DMS53 treated with DMSO at 0.1 percent for 48 hours (cell line): ENCODE measurements at regions not wholly inside any gene's neighbourhood (a gene's known extent, or its start where the extent isn't known, plus 50 kb on each side); places are given as distances from the start of the nearest gene placed in this dataset.
"Not testable (repeated sequence)": the region's sequence is repeated elsewhere in the genome, so short reads cannot be mapped to it uniquely, and the experiment has no call there.

Experiments used
- DNase-seq: peaks from one replicate; lab custom pipeline; 2025; ENCODE audit not compliant: unreplicated experiment; lab: John Stamatoyannopoulos, UW

DNA sequence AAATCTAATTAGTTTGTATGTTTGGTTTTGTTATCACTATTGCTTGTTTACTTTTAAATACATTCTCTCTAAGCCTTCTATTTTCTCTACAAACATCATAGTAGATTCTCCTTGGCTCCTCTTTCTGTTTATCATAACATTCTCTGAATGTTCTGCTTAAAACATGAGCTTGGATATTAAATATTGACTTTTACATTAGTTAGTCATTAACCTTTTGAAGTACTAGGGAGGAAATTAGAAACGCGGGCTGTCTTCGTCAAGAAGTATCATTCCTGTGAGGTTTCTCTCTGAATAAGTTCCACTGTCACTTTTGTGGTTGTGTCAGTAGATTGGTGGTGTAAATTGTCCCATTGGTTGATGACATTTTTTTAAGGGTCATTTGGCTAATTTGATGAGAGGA lies 821.5 kb downstream of the EFNA5 start:
- peak; percentile 85 for DNase-seq

DNA sequence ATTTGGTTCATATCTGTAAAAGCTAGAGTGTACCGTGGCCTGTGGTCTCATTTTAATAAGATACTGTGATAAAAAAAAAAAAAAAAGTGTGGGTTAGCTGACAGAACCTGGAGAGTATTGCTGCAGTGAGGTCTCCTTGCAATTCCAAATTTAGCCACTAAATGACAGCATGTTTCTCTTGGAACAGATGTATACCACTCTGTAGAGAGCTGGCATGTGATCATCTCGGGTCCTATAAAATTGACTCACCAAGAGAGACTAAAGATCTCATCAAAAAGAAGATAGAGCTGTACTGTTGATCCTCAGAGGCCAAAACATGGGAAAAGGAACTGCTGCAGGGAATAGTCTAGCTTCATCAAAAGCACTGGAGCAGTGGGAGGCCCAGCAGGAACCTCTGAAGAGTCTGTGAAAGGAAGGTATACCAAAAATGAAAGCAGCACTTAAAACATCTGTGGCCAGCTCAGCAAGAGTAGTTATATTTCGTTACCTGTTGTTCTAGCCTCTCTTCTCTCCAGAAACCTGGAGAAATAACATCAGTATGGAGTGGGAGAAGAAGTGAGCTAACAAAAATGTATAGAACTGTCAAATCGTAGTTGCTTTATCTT lies 826.8 kb downstream of the EFNA5 start:
- DNase-seq, result peak; percentile 73

GRCh38 chr5:106833517-106833916 lies 837.2 kb downstream of the EFNA5 start:
- DNase-seq, result no peak

- no peak for DNase-seq
Observed at GRCh38 chr5:106827061-106827460, 843.7 kb downstream of the EFNA5 start.

DNA sequence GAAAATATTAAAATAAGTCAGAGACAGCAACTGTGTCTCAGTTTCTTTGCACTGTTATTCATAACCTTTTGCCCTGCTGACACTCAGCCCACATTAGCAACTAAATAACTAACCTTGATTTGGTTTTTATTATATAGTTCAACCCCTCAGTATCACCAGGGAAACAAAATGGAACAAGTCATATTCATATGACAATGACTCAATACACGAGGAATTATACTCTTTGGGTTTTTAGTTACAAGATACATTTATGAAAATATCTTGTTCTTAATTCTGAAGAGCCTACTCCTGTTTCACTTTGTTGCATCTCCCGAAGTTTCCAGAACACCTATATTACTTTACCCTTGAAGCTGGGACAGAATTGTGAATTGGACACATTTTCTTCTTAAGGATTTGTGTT lies 845.4 kb downstream of the EFNA5 start:
- DNase-seq, result no peak

- DNase-seq, result no peak
Observed at GRCh38 chr5:106822851-106823250, 847.9 kb downstream of the EFNA5 start.

- no peak for DNase-seq
Observed at GRCh38 chr5:106818552-106818951, 852.2 kb downstream of the EFNA5 start.

DNA sequence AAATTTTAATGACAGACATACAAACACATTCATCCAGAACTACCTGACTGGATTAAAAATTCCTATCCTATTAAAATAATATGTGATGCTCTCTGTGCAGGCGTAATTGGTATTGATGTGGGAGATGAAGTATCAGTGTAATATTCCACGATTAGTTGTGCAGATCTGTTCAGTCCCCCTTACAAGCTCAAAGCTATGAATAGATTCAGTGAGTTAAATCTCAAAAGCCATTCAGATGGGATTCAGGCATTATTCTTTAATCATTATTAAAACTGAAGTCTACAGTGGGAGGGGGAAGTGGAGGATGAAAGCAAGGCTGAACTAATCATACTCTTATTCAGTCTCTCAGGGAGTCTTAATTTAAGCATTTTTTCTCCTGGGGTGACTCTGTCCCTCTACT lies 855.8 kb downstream of the EFNA5 start:
- no peak for DNase-seq

DNA sequence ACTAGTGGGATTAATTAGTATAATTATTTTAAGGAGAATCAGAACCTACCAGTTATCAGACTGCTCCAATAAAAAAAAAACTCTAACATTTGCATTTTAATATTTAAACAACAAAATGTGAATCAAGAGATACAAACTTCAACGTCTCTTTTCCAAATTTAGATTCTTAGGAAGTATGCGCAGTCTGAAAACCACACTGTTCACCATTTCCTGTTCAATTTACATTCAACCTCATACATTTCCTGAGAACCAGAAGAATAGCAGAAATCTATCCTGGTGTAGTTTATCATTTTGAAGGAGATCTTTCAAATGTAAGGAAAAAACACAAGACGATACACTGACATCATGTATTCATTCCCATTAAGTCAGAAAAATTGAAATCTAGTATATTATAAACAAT lies 869.2 kb downstream of the EFNA5 start:
- no peak for DNase-seq

- no peak for DNase-seq
Observed at GRCh38 chr5:106797996-106798395, 872.7 kb downstream of the EFNA5 start.

DNA sequence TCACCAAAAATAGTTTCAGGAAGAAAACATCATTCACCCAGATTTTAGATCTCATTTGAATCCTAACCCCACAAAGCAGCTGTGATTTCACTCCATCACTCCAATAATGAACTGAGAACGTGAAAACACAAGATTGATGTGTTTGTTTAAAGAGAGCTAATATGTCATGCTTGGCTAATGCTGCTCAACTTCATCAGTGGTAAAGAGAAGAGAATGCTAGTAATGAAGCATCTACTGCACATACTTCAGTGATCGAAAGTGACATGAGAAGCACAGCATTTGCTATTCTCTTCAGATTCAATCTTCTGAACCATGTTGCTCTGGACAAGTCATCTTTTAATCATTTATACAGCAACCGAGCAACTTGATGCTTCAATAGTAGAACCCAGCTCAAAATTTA lies 874.7 kb downstream of the EFNA5 start:
- DNase-seq, result no peak

GRCh38 chr5:106784846-106785245 lies 885.9 kb downstream of the EFNA5 start:
- no peak for DNase-seq

DNA sequence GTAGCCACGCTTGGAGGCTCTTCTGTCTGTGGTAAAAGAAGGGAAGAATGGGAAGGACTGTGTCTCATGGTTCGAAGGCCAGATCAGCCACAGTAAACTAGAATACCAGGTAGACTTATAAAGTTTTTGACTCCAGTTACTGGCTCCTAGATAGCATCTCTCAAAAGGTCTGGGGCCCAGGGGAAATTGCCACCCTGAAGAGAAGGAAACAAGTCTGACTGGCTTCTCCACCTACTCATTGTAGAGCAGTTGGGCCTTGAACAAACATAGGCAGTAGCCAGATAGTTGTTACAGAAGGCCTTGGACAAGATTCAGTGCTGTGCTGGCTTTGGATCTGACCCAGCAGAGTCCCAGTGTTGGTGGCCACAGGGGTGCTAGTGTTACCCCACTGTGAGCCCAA lies 890.4 kb downstream of the EFNA5 start:
- DNase-seq, result peak; percentile 20

DNA sequence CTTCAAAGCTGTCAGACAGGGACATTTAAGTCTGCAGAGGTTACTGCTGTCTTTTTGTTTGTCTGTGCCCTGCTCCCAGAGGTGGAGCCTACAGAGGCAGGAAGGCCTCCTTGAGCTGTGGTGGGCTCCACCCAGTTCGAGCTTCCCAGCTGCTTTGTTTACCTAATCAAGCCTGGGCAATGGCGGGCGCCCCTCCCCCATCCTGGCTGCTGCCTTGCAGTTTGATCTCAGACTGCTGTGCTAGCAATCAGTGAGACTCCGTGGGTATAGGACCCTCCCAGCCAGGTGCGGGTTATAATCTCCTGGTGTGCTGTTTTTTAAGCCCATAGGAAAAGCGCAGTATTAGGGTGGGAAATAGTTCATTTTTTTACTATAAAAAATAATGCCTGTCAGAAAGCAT lies 894.2 kb downstream of the EFNA5 start:
- DNase-seq, result not testable (repeated sequence)

DNA sequence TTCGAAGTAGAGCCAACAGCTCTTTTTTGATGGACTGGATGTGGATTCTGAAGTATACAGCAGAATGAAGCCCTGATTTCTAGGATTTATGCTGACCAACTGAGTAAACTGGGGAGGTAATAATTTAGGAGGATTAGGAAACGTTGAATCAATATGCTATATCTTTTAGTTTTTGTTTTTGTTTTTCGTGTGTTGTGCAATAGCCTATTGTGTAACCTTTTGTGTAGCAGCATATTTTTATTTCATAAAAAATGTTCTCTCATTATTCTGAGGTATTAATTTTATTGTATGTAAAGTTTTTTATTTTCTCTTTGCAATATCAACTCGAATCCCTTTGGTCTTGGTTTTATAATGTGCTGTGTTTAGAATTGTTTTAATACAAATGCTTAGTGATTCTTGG lies 902.3 kb downstream of the EFNA5 start:
- no peak for DNase-seq

- no peak for DNase-seq
Observed at GRCh38 chr5:106766916-106767315, 903.8 kb downstream of the EFNA5 start.

DNA sequence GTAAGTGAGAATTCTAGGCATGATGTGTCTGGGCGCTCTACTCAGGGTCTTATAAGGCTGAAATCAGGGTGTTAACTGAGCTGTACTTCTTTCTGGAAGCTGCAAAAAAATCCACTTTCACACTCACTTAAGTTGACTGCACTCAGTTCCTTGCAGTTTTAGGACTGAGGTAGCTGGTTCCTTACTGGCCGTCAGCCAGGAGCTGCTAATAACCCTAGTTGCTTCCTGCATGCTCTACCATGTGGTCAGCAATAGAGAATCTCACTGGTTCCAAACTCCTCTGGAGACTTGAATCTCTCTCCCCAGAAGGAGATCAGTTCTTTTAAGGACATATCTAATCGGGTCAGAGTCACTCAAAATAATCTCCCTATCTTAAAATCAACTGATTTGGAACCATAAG lies 911.2 kb downstream of the EFNA5 start:
- DNase-seq, result no peak

DNA sequence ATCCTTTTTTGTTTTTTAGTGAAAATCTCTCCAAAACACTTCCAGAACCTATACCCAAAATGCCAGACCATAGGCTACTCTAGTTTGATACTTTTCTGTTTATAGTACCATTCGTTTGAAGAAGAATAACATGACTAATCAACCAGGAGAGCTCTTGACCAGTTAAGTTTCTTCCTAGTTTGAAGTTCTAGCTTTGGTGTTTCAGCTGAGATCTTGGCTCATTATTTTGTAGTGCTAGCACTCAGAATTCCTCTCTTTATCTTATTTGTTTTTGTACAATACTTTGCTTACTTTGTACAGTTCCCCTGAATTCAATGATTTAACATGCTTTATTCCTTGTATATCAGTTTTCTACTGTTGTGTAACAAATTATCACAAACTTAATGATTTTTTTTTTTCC lies 911.6 kb downstream of the EFNA5 start:
- DNase-seq, result no peak

DNA sequence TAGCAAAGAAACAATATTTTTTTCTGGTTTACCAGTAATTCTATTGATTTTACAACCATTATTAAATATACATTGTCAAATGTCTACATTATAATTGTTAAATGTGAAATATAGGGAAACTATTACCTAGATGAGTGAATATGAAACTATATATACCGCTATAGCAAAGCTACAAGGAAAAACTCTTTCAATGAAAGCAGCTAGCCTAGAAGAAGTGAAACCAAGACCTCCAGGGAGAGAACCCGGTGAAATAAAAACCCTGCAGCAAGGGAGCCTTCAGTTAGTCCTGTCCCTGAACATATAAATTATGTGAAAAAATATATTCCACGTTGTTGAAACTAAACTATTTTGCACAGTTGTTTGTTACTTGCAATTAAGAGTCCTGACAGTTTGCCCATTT lies 913.1 kb downstream of the EFNA5 start:
- DNase-seq, result no peak

DNA sequence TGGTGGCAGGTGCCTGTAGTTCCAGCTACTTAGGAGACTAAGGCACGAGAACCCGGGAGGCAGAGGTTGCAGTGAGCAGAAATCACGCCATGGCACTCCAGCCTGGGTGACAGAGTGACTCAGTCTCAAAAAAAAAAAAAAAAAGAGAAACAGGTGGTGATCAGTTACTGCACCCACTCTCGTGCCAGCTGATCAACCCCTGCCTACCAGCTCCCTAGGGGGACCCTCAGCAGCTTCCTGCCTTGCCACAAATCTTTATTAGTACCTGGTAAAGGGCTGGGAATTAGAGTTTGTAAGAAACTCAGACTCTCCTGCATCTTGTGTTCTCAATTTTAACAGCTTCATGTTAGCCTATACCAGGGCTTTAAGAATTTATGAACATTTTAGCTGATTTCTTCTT lies 914.9 kb downstream of the EFNA5 start:
- DNase-seq, result no peak

DNA sequence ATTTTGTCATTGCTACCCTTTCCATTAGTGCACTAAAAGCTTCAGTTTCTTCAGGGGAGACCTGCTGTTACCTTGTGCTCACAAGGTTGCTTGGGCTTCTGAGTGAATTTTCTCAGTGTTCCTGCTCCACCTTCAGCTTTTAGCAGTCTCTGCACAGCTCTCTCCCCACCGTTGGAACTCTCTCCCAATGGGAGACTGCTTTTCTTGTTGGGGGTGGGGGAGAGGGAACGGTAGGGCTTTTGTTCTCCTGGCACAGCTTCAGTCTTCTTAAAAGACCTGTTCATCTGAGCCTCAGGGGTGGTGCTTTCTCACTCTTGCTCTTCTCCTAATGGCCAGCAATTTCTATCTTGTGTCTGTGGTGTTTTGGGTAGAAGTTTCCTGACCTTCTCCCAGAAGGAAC lies 915.7 kb downstream of the EFNA5 start:
- DNase-seq, result no peak

DNA sequence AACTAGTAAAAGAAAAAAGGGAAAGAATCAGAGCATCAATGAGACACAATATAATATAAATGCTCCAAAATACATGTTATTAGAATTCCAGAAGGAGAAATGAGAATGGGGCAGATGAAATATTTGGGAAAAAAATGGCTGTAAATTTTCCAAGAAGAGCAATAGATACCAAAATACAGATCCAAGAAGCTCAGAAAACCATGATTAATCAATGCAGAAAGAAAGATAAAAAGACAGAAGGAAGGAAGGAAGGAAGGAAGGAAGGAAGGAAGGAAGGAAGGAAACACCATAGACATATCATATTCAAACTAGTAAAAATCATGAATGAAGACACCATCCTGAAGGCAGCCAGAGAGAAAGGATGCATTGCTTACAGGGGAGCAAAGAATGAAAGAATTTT lies 920.9 kb downstream of the EFNA5 start:
- DNase-seq, result no peak

DNA sequence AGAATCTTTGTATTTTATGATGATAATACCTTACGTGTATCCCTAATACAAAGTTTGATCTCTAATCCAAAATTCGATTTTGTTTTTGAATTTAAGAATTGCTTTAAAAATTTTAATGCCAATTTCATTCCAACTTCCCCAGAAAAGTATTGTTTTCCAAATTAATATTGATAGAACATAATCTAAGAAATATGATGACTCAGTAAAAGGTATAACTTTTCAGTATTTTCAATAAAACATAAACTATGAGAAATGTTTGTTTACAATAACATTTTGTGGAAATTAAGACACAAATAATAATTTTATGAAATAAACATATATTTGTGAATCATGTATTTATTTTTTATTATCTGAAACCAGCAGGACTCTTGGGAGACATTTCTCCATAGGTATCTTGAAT lies 931.6 kb downstream of the EFNA5 start:
- no peak for DNase-seq

- no peak for DNase-seq
Observed at GRCh38 chr5:106737111-106737510, 933.6 kb downstream of the EFNA5 start.
